Esophagus muscularis mucosa (tissue), 3 donors: ENCODE measurements at regions not wholly inside any gene's neighbourhood (a gene's known extent, or its start where the extent isn't known, plus 50 kb on each side); places are given as distances from the start of the nearest gene placed in this dataset.

ENCODE experiments used
- POLR2AphosphoS5 ChIP-seq, 2 donors: sonication (generic); formaldehyde crosslinking; IDR thresholded peaks; one replicate each; pipeline ENCODE4 v1.6.1; 2017; ENCODE audit warnings: antibody characterized with exemption in 2 of 2
- TF ChIP-seq, protein P1 (sequence below), 3 experiments: fragments of 200-600 bp in 2 of 3; fragments of 450-650 bp in 1 of 3; sonication (generic) in 2 of 3; IDR thresholded peaks; one replicate each; pipeline ENCODE4 v1.5.1; 2017 to 2019; ENCODE audit warnings: antibody characterized with exemption in 3 of 3, mild to moderate bottlenecking in 2 of 3, moderate library complexity in 1 of 3

DNA sequence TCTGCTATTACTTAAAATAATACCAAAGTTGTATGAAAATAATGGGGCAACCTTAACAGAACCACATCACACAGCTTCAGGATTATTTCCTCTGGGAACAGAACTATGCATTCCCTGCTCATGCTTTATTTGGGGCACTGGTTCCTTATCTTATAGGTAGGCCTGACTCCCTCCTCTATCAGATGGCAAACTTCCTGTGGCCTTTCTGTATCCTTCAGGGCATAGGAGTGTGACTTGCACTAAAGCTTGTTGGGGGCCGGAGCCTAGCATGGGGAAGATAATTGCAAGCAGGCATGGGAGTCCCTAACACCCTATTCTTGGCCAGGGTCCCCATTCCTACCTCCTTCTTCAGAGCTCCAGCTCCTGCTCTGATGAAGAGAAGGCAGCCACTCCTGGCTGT lies 167.2 kb upstream of the SERTAD2 start:
- TF ChIP-seq, protein P1, sequence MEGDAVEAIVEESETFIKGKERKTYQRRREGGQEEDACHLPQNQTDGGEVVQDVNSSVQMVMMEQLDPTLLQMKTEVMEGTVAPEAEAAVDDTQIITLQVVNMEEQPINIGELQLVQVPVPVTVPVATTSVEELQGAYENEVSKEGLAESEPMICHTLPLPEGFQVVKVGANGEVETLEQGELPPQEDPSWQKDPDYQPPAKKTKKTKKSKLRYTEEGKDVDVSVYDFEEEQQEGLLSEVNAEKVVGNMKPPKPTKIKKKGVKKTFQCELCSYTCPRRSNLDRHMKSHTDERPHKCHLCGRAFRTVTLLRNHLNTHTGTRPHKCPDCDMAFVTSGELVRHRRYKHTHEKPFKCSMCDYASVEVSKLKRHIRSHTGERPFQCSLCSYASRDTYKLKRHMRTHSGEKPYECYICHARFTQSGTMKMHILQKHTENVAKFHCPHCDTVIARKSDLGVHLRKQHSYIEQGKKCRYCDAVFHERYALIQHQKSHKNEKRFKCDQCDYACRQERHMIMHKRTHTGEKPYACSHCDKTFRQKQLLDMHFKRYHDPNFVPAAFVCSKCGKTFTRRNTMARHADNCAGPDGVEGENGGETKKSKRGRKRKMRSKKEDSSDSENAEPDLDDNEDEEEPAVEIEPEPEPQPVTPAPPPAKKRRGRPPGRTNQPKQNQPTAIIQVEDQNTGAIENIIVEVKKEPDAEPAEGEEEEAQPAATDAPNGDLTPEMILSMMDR (IDR thresholded peaks at IDR 0.05), result no peak
- TF ChIP-seq POLR2AphosphoS5 (IDR thresholded peaks at IDR 0.05), result no peak
